Brain microvascular endothelial cell (primary cell): ENCODE measurements at regions not wholly inside any gene's neighbourhood (a gene's known extent, or its start where the extent isn't known, plus 50 kb on each side); places are given as distances from the start of the nearest gene placed in this dataset.
"Not testable (repeated sequence)": the region's sequence is repeated elsewhere in the genome, so short reads cannot be mapped to it uniquely, and the experiment has no call there.

Experiments used
- DNase-seq: peaks from one replicate; pipeline ENCODE4 v3.0.0-alpha.2; 2020
- H3K27ac ChIP-seq: fragments of 250-450 bp; sonication (Bioruptor Pico); 2 replicates; pipeline ENCODE4 v1.5.1; 2020; ENCODE audit warnings: mild to moderate bottlenecking, moderate library complexity
- H3K27me3 ChIP-seq: fragments of 250-450 bp; sonication (Bioruptor Pico); replicated peaks from 2 replicates; pipeline ENCODE4 v1.5.1; 2020; ENCODE audit warnings: mild to moderate bottlenecking
- H3K36me3 ChIP-seq: fragments of 250-450 bp; sonication (Bioruptor Pico); replicated peaks from 2 replicates; pipeline ENCODE4 v1.5.1; 2020; ENCODE audit warnings: mild to moderate bottlenecking
- H3K4me3 ChIP-seq: 2 replicates; pipeline ENCODE4 v1.5.1; 2011; ENCODE audit warnings: low read depth, mild to moderate bottlenecking, control low read depth, low read length, moderate library complexity
- in situ Hi-C: cut with HindIII; loops from 2 replicates; pipeline ENCODE4 v1.10.0; 2017; ENCODE audit warnings: low sequenced_read_pairs, low pct_ligation_motif_present
- TF ChIP-seq, protein P1 (sequence below): IDR thresholded peaks from 2 replicates; pipeline ENCODE4 v1.5.1; 2011; ENCODE audit warnings: low read depth, mild to moderate bottlenecking, moderate library complexity, low read length, control low read depth, inconsistent platforms; ENCODE audit errors: missing control alignments

GRCh38 chr22:49657974-49658590, 169.6 kb downstream of the BRD1 start:
- Histone ChIP-seq H3K4me3 (no peak overlapping the region), H3K36me3 (no peaks in the 10 kb centered on the region), H3K27me3 (no peaks in the 10 kb centered on the region), H3K27ac (no peak overlapping the region)
- TF ChIP-seq, protein P1, sequence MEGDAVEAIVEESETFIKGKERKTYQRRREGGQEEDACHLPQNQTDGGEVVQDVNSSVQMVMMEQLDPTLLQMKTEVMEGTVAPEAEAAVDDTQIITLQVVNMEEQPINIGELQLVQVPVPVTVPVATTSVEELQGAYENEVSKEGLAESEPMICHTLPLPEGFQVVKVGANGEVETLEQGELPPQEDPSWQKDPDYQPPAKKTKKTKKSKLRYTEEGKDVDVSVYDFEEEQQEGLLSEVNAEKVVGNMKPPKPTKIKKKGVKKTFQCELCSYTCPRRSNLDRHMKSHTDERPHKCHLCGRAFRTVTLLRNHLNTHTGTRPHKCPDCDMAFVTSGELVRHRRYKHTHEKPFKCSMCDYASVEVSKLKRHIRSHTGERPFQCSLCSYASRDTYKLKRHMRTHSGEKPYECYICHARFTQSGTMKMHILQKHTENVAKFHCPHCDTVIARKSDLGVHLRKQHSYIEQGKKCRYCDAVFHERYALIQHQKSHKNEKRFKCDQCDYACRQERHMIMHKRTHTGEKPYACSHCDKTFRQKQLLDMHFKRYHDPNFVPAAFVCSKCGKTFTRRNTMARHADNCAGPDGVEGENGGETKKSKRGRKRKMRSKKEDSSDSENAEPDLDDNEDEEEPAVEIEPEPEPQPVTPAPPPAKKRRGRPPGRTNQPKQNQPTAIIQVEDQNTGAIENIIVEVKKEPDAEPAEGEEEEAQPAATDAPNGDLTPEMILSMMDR = no peak
- in situ Hi-C loops = no loop called here
- no peak for DNase-seq

DNA sequence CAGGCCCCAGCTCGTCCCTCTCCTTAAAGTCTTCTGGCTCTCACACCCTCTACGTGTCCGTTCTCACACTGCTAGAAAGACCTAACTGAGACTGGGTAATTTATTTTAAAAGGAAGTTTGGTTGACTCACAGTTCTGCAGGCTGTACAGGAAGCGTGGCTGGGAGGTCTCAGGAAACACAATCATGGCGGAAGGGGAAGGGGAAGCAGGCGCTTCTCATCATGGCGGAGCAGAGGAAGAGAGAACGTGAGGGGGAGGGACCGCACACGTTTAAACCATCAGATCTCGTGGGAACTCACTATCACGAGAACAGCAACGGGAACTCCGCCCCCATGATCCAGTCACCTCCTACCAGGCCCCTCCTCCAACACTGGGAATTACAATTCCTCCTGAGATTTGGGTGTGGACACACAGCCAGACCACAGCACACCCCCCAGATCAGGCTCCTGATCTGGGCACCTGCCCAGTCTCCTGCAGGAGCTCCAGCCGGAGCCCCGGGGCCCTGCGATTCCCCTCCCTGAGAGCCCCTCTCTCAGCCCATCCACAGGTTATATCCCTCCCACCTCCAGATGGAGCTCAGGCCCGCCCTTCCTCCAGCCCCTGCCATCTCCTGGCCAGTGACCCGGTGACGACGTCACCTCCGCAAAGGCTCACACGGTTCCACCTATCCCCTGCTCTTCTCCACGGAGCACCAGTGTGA, 170.2 kb downstream of the BRD1 start:
- Histone ChIP-seq H3K27me3 (no peaks in the 10 kb centered on the region), H3K27ac (no peak overlapping the region), H3K36me3 (no peaks in the 10 kb centered on the region), H3K4me3 (no peak overlapping the region)
- TF ChIP-seq, protein P1 = no peak
- in situ Hi-C loops = no loop called here
- no peak for DNase-seq

DNA sequence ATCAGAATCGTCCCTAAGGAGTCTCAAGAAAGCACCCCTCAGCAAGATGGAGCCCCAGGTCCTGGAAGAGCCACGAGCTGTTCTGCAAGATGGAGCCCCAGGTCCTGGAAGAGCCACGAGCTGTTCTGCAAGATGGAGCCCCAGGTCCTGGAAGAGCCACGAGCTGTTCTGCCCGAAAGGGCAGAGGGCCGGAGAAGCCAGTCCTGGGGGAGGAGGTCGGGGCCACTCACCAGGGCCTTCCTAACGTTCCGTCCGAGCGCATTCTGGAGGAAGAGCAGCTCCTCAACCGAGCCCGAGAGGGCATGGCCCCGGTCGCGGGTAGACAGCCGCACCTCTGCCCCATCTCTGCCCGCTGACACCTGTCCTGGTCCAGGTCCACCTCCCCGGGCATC, 170.8 kb downstream of the BRD1 start:
- in situ Hi-C loops, H3K27me3 ChIP-seq, H3K36me3 ChIP-seq, H3K4me3 ChIP-seq, H3K27ac ChIP-seq, DNase-seq: not testable (repeated sequence)

GRCh38 chr22:49656291-49656851, 171.3 kb downstream of the BRD1 start:
- in situ Hi-C loops = no loop called here
- Histone ChIP-seq H3K27ac (no peak overlapping the region), H3K4me3 (no peak overlapping the region), H3K27me3 (no peaks in the 10 kb centered on the region), H3K36me3 (no peaks in the 10 kb centered on the region)
- TF ChIP-seq, protein P1 = no peak
- no peak for DNase-seq

GRCh38 chr22:49655168-49655812, 172.4 kb downstream of the BRD1 start:
- Histone ChIP-seq H3K36me3 (no peaks in the 10 kb centered on the region), H3K4me3 (no peak overlapping the region), H3K27me3 (no peaks in the 10 kb centered on the region), H3K27ac (no peak overlapping the region)
- DNase-seq = no peak
- in situ Hi-C loops = no loop called here
- TF ChIP-seq, protein P1 = no peak
